GM19035 (cell line): ENCODE measurements at regions not wholly inside any gene's neighbourhood (a gene's known extent, or its start where the extent isn't known, plus 50 kb on each side); places are given as distances from the start of the nearest gene placed in this dataset.
"Not testable (repeated sequence)": the region's sequence is repeated elsewhere in the genome, so short reads cannot be mapped to it uniquely, and the experiment has no call there.

Experiments used
- ATAC-seq: cut with Tn5 transposase; IDR thresholded peaks from one replicate; pipeline ENCODE4 v1.9.1; 2021; ENCODE audit not compliant: unreplicated experiment

GRCh38 chr5:66348387-66349125, 204.5 kb downstream of the SREK1 start:
- no peak for ATAC-seq

GRCh38 chr5:66351813-66352212, 207.7 kb downstream of the SREK1 start:
- ATAC-seq, result no peak

- no peak for ATAC-seq
Observed at GRCh38 chr5:66353186-66353585, 209.1 kb downstream of the SREK1 start.

- ATAC-seq, result no peak
Observed at GRCh38 chr5:66354422-66354821, 210.3 kb downstream of the SREK1 start.

- ATAC-seq, result no peak
Observed at GRCh38 chr5:66356011-66356565, 212.0 kb downstream of the SREK1 start.

- no peak for ATAC-seq
Observed at GRCh38 chr5:66358741-66359140, 214.6 kb downstream of the SREK1 start.

GRCh38 chr5:66361070-66361469, 217.0 kb downstream of the SREK1 start:
- ATAC-seq, result no peak

GRCh38 chr5:66362046-66362445, 217.9 kb downstream of the SREK1 start:
- ATAC-seq, result no peak

- no peak for ATAC-seq
Observed at GRCh38 chr5:66362687-66363086, 218.6 kb downstream of the SREK1 start.

- no peak for ATAC-seq
Observed at GRCh38 chr5:66363097-66363496, 219.0 kb downstream of the SREK1 start.

- ATAC-seq, result no peak
Observed at GRCh38 chr5:66364186-66364585, 220.1 kb downstream of the SREK1 start.

- no peak for ATAC-seq
Observed at GRCh38 chr5:66365981-66366380, 221.9 kb downstream of the SREK1 start.

GRCh38 chr5:66367814-66368541, 223.9 kb downstream of the SREK1 start:
- no peak for ATAC-seq

GRCh38 chr5:66368811-66369210, 224.7 kb downstream of the SREK1 start:
- no peak for ATAC-seq

- ATAC-seq, result no peak
Observed at GRCh38 chr5:66377747-66378146, 218.4 kb upstream of the MAST4 start.

- ATAC-seq, result no peak
Observed at GRCh38 chr5:66378407-66378806, 217.8 kb upstream of the MAST4 start.

- ATAC-seq, result no peak
Observed at GRCh38 chr5:66382152-66382551, 214.0 kb upstream of the MAST4 start.

GRCh38 chr5:66405145-66405544, 191.0 kb upstream of the MAST4 start:
- not testable (repeated sequence) for ATAC-seq

GRCh38 chr5:66406761-66407336, 189.3 kb upstream of the MAST4 start:
- no peak for ATAC-seq

GRCh38 chr5:66407765-66408164, 188.4 kb upstream of the MAST4 start:
- no peak for ATAC-seq

- no peak for ATAC-seq
Observed at GRCh38 chr5:66408576-66408975, 187.6 kb upstream of the MAST4 start.

- no peak for ATAC-seq
Observed at GRCh38 chr5:66410122-66410521, 186.1 kb upstream of the MAST4 start.
